ENCODE measurements at regions not wholly inside any gene's neighbourhood (a gene's known extent, or its start where the extent isn't known, plus 50 kb on each side); places are given as distances from the start of the nearest gene placed in this dataset.
A peak's percentile ranks its signal among the peaks of the same experiment; 100 is the strongest.

- no peak for DNase-seq
These were observed 102.3 kb downstream of the BOD1L2 start for GRCh38 chr18:57249179-57249578.

- no peak for DNase-seq
These were observed 102.5 kb upstream of the ST8SIA3 start for GRCh38 chr18:57249883-57250282.

GRCh38 chr18:57251747-57252146 is 100.6 kb upstream of the ST8SIA3 start:
- DNase-seq: no peak

- DNase-seq: no peak
These were observed 98.5 kb upstream of the ST8SIA3 start for GRCh38 chr18:57253903-57254302.

GRCh38 chr18:57258131-57258777 is 94.1 kb upstream of the ST8SIA3 start:
- no peak for DNase-seq

GRCh38 chr18:57267368-57267925 is 84.9 kb upstream of the ST8SIA3 start:
- DNase-seq: no peak

- no peak for DNase-seq
These were observed 82.6 kb upstream of the ST8SIA3 start for GRCh38 chr18:57269756-57270155.

GRCh38 chr18:57270156-57270555 is 82.2 kb upstream of the ST8SIA3 start:
- no peak for DNase-seq

GRCh38 chr18:57273194-57273593 is 79.2 kb upstream of the ST8SIA3 start:
- no peak for DNase-seq

- peak; percentile 96 for DNase-seq
These were observed 77.2 kb upstream of the ST8SIA3 start for GRCh38 chr18:57275111-57275510.

GRCh38 chr18:57276829-57277228 is 75.5 kb upstream of the ST8SIA3 start:
- no peak for DNase-seq

GRCh38 chr18:57278933-57279332 is 73.4 kb upstream of the ST8SIA3 start:
- no peak for DNase-seq

GRCh38 chr18:57281519-57281918 is 70.8 kb upstream of the ST8SIA3 start:
- DNase-seq: no peak

GRCh38 chr18:57286949-57287348 is 65.4 kb upstream of the ST8SIA3 start:
- no peak for DNase-seq

GRCh38 chr18:57287766-57288165 is 64.6 kb upstream of the ST8SIA3 start:
- DNase-seq: no peak

- no peak for DNase-seq
These were observed 57.8 kb upstream of the ST8SIA3 start for GRCh38 chr18:57294547-57294946.

- DNase-seq: peak; percentile 12
These were observed 56.0 kb upstream of the ST8SIA3 start for GRCh38 chr18:57296336-57296735.

- no peak for DNase-seq
These were observed 55.1 kb upstream of the ST8SIA3 start for GRCh38 chr18:57297306-57297705.

GRCh38 chr18:57299931-57300330 is 52.4 kb upstream of the ST8SIA3 start:
- DNase-seq: no peak

- DNase-seq: no peak
These were observed 50.5 kb upstream of the ST8SIA3 start for GRCh38 chr18:57301573-57302559.
